GM18520 (cell line): ENCODE measurements at regions not wholly inside any gene's neighbourhood (a gene's known extent, or its start where the extent isn't known, plus 50 kb on each side); places are given as distances from the start of the nearest gene placed in this dataset.
"Not testable (repeated sequence)": the region's sequence is repeated elsewhere in the genome, so short reads cannot be mapped to it uniquely, and the experiment has no call there.

Experiments
- ATAC-seq: cut with Tn5 transposase; IDR thresholded peaks from one replicate; pipeline ENCODE4 v1.9.1; 2021; ENCODE audit not compliant: unreplicated experiment

- ATAC-seq = no peak
Observed at GRCh38 chr10:28137907-28138880, 139.3 kb upstream of the ODAD2 start.

- no peak for ATAC-seq
Observed at GRCh38 chr10:28135258-28135657, 136.4 kb upstream of the ODAD2 start.

GRCh38 chr10:28130267-28130666 lies 131.4 kb upstream of the ODAD2 start:
- no peak for ATAC-seq

GRCh38 chr10:28127881-28128280 lies 129.0 kb upstream of the ODAD2 start:
- ATAC-seq = no peak

GRCh38 chr10:28125701-28126100 lies 126.8 kb upstream of the ODAD2 start:
- no peak for ATAC-seq

GRCh38 chr10:28120795-28121194 lies 121.9 kb upstream of the ODAD2 start:
- no peak for ATAC-seq

GRCh38 chr10:28120043-28120749 lies 121.3 kb upstream of the ODAD2 start:
- no peak for ATAC-seq

- ATAC-seq = no peak
Observed at GRCh38 chr10:28118985-28119628, 120.2 kb upstream of the ODAD2 start.

GRCh38 chr10:28113202-28113601 lies 114.3 kb upstream of the ODAD2 start:
- ATAC-seq = no peak

GRCh38 chr10:28111712-28112111 lies 112.8 kb upstream of the ODAD2 start:
- ATAC-seq = no peak

GRCh38 chr10:28105561-28105960 lies 106.7 kb upstream of the ODAD2 start:
- no peak for ATAC-seq

GRCh38 chr10:28097633-28098032 lies 98.8 kb upstream of the ODAD2 start:
- no peak for ATAC-seq

GRCh38 chr10:28095791-28096378 lies 97.0 kb upstream of the ODAD2 start:
- ATAC-seq = no peak

GRCh38 chr10:28094121-28094520 lies 95.2 kb upstream of the ODAD2 start:
- no peak for ATAC-seq

GRCh38 chr10:28091913-28092312 lies 93.0 kb upstream of the ODAD2 start:
- ATAC-seq = no peak

- ATAC-seq = no peak
Observed at GRCh38 chr10:28090506-28090905, 91.6 kb upstream of the ODAD2 start.

GRCh38 chr10:28089467-28089866 lies 90.6 kb upstream of the ODAD2 start:
- ATAC-seq = no peak

- ATAC-seq = no peak
Observed at GRCh38 chr10:28087661-28088351, 88.9 kb upstream of the ODAD2 start.

- ATAC-seq = not testable (repeated sequence)
Observed at GRCh38 chr10:28085760-28086159, 86.9 kb upstream of the ODAD2 start.

- no peak for ATAC-seq
Observed at GRCh38 chr10:28082885-28083284, 84.0 kb upstream of the ODAD2 start.

GRCh38 chr10:28082316-28082715 lies 83.4 kb upstream of the ODAD2 start:
- ATAC-seq = no peak
